IMR-90 (cell line): ENCODE measurements at regions not wholly inside any gene's neighbourhood (a gene's known extent, or its start where the extent isn't known, plus 50 kb on each side); places are given as distances from the start of the nearest gene placed in this dataset.

ENCODE experiments used
- BHLHE40 ChIP-seq: fragments of 150-350 bp; IDR thresholded peaks from 2 replicates; pipeline ENCODE4 v1.6.1; 2016; ENCODE audit warnings: mild to moderate bottlenecking, low read depth, low read length
- CEBPB ChIP-seq: IDR thresholded peaks from 2 replicates; pipeline ENCODE4 v1.6.1; 2012; ENCODE audit warnings: low read depth, low read length, improper control_type of control experiment
- FOS ChIP-seq: fragments of 150-350 bp; IDR thresholded peaks from 2 replicates; pipeline ENCODE4 v1.6.1; 2016; ENCODE audit warnings: low read depth, low read length
- MAFK ChIP-seq: IDR thresholded peaks from 2 replicates; pipeline ENCODE4 v1.6.1; 2012; ENCODE audit warnings: low read depth, low read length, improper control_type of control experiment
- MXI1 ChIP-seq: IDR thresholded peaks from 2 replicates; pipeline ENCODE4 v1.6.1; 2012; ENCODE audit warnings: low read depth, mild to moderate bottlenecking, low read length, moderate library complexity, borderline replicate concordance
- POLR2A ChIP-seq: IDR thresholded peaks from 2 replicates; pipeline ENCODE4 v1.6.1; 2012; ENCODE audit warnings: mild to moderate bottlenecking, low read depth, low read length
- RAD21 ChIP-seq: IDR thresholded peaks from 2 replicates; pipeline ENCODE4 v1.6.1; 2012; ENCODE audit warnings: low read length, improper control_type of control experiment
- RCOR1 ChIP-seq: IDR thresholded peaks from 2 replicates; pipeline ENCODE4 v1.6.1; 2012; ENCODE audit warnings: mild to moderate bottlenecking, low read length, improper control_type of control experiment; ENCODE audit not compliant: insufficient replicate concordance
- TF ChIP-seq, protein P1 (sequence below): conservative IDR thresholded peaks from 2 replicates; pipeline ENCODE4 v1.5.1; 2012; ENCODE audit warnings: mild to moderate bottlenecking, low read depth, low read length, improper control_type of control experiment
- TF ChIP-seq, protein P2 (sequence below): fragments of 150-350 bp; IDR thresholded peaks from 2 replicates; pipeline ENCODE4 v1.6.1; 2017; ENCODE audit warnings: mild to moderate bottlenecking, antibody characterized with exemption, low read length, low read depth

DNA sequence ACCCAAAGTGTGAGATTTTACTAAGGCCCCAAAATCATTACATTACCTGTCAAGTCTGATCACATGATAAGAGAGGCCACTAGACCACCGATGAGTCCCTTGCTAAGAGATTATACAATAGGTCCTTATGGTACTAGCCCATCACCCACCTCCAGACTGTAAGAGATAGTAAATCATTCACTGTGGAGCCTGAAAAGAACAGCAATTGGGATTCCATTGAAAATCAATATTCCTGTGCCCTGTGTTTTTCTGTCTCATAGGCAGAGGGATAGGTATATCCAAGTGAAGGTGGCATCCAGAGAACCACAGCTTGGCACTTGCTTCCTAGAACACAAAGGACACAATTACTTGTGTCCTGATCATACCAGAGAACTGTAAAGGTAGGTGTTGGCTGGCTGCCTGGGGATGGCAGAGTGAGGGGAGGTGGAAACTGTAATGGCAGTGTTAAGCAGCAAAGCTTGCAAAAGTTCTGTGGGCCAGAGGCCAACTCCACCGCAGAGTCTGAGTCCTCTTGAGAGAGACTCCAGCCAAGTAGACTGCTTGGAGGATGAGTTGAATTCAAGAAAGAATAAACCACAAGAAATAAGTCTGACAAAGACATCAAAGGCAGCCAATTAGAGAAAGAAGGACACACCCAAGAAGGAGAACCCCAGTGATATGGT lies 102.0 kb upstream of the PIEZO2 start:
- no peak for TF ChIP-seq MXI1
- TF ChIP-seq, protein P1, sequence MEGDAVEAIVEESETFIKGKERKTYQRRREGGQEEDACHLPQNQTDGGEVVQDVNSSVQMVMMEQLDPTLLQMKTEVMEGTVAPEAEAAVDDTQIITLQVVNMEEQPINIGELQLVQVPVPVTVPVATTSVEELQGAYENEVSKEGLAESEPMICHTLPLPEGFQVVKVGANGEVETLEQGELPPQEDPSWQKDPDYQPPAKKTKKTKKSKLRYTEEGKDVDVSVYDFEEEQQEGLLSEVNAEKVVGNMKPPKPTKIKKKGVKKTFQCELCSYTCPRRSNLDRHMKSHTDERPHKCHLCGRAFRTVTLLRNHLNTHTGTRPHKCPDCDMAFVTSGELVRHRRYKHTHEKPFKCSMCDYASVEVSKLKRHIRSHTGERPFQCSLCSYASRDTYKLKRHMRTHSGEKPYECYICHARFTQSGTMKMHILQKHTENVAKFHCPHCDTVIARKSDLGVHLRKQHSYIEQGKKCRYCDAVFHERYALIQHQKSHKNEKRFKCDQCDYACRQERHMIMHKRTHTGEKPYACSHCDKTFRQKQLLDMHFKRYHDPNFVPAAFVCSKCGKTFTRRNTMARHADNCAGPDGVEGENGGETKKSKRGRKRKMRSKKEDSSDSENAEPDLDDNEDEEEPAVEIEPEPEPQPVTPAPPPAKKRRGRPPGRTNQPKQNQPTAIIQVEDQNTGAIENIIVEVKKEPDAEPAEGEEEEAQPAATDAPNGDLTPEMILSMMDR: no peak
- TF ChIP-seq, protein P2, sequence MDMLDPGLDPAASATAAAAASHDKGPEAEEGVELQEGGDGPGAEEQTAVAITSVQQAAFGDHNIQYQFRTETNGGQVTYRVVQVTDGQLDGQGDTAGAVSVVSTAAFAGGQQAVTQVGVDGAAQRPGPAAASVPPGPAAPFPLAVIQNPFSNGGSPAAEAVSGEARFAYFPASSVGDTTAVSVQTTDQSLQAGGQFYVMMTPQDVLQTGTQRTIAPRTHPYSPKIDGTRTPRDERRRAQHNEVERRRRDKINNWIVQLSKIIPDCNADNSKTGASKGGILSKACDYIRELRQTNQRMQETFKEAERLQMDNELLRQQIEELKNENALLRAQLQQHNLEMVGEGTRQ: no peak
- TF ChIP-seq CEBPB: no peak
- no peak for TF ChIP-seq FOS
- no peak for TF ChIP-seq POLR2A
- TF ChIP-seq RAD21: no peak
- no peak for TF ChIP-seq BHLHE40
- no peak for TF ChIP-seq MAFK
- no peak for TF ChIP-seq RCOR1
